ENCODE measurements at regions not wholly inside any gene's neighbourhood (a gene's known extent, or its start where the extent isn't known, plus 50 kb on each side); places are given as distances from the start of the nearest gene placed in this dataset.
"Not testable (repeated sequence)": the region's sequence is repeated elsewhere in the genome, so short reads cannot be mapped to it uniquely, and the experiment has no call there.

GRCh38 chrX:88956059-88956458 is 209.0 kb downstream of the CPXCR1 start:
- not testable (repeated sequence) for TF ChIP-seq CTCF (IDR thresholded peaks at IDR 0.05; ENCODE audit: insufficient read depth, low read length); POLR2AphosphoS5 (IDR thresholded peaks at IDR 0.05; ENCODE audit: low read depth); SPI1 (IDR thresholded peaks at IDR 0.05; ENCODE audit: borderline replicate concordance, low read depth); GABPA (IDR thresholded peaks at IDR 0.05; ENCODE audit: low read depth)

All from HL-60 (cell line).